ENCODE measurements at regions not wholly inside any gene's neighbourhood (a gene's known extent, or its start where the extent isn't known, plus 50 kb on each side); places are given as distances from the start of the nearest gene placed in this dataset.

- peaks cover 0 to 6% (median 0%) of the 10 kb centered on the region in 4 donors for H3K9me3 ChIP-seq
- H3K4me3 ChIP-seq, result no peak overlapping the region
- intact Hi-C loops (cut with DNase I; ENCODE audit: low total_unique reads), result no loop called here
- H3K4me1 ChIP-seq, result no peaks in the 10 kb centered on the region
- H3K27me3 ChIP-seq, result peaks cover 0 to 9% (median 0%) of the 10 kb centered on the region in 3 donors
- H3K27ac ChIP-seq, result no peak overlapping the region
- no peak for DNase-seq
- no peaks in the 10 kb centered on the region for H3K36me3 ChIP-seq
- TF ChIP-seq CTCF (IDR thresholded peaks at IDR 0.05) (no peak), EP300 (IDR thresholded peaks at IDR 0.05) (no peak), POLR2AphosphoS5 (IDR thresholded peaks at IDR 0.05) (no peak), POLR2A (IDR thresholded peaks at IDR 0.05) (no peak)
- 58 to 67% (median 59%) methylated on average over 7 to 8 of the region's 8 CpGs for WGBS, 5 donors
Measured at GRCh38 chr19:29384656-29385055, 141.1 kb upstream of the VSTM2B start.

DNA sequence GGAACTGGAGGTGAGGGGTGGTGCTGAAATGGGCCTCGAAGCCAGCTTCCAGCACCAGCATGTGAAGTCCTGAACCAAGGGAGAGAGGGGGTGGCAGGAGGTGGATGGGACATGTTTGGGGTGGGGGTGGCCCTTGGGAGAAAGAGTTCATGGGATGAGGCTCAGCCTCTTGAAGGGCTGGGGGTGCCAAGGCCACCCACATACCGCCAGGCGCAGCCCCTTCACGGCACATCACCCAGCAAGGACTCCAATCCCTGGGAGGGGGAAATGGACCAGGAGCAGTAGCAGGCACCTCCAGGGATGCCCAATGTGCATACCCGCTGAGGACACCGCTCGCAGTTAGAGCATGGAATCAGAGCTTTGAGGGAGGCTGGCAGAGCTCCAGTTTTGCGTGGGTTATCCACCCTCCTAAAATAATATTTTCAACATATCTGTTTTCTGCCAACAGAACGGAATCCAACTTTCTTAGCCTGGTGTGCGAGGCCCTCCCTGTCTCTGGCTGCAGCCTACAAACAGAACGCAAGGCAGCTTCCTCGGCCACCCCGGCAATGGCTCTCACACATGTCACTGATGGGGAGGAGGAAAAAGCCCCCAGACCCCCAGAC is 140.5 kb upstream of the VSTM2B start:
- no peak for TF ChIP-seq POLR2A (IDR thresholded peaks at IDR 0.05)
- no peak for TF ChIP-seq CTCF (IDR thresholded peaks at IDR 0.05)
- no peak for TF ChIP-seq EP300 (IDR thresholded peaks at IDR 0.05)
- TF ChIP-seq POLR2AphosphoS5 (IDR thresholded peaks at IDR 0.05), result no peak
- DNase-seq, result peak in 1 of 2 donors; percentile 18
- WGBS, 5 donors, result 59 to 79% (median 78%) methylated on average over 13 of the region's 13 CpGs
- intact Hi-C loops (cut with DNase I; ENCODE audit: low total_unique reads), result no loop called here
- H3K4me1 ChIP-seq, result no peaks in the 10 kb centered on the region
- H3K27me3 ChIP-seq, result peaks cover 0 to 9% (median 0%) of the 10 kb centered on the region in 3 donors
- H3K27ac ChIP-seq, result no peak overlapping the region
- peaks cover 0 to 6% (median 3%) of the 10 kb centered on the region in 4 donors for H3K9me3 ChIP-seq
- H3K4me3 ChIP-seq, result no peak overlapping the region
- H3K36me3 ChIP-seq, result no peaks in the 10 kb centered on the region

DNA sequence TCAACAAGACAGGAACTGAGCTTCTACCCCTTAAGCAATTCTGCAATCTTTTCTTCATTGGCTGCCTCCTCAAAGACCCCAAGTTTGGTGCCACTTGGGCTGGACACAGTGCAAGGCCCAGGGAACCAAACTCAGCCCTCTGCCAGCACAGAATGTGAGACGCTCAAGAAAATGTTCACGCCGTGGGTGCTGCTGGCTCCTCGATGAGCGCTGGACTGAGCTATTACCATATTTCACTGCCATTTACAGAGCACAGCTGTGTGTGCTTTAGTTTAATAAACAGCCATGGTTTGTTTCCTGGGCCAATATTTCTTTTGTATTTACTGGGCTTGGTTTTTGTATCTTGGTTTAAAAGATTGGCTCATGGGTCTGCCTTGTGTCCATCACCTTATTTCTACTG is 138.8 kb upstream of the VSTM2B start:
- Histone ChIP-seq H3K27me3 (peaks cover 0 to 6% (median 0%) of the 10 kb centered on the region in 3 donors), H3K36me3 (no peaks in the 10 kb centered on the region), H3K27ac (no peak overlapping the region), H3K4me1 (no peaks in the 10 kb centered on the region), H3K9me3 (peaks cover 9 to 16% (median 14%) of the 10 kb centered on the region in 4 donors), H3K4me3 (no peak overlapping the region)
- intact Hi-C loops (cut with DNase I; ENCODE audit: low total_unique reads), result no loop called here
- 60 to 80% (median 74%) methylated on average over 5 of the region's 5 CpGs for WGBS, 5 donors
- peak in 1 of 2 donors; percentile 19 for DNase-seq
- TF ChIP-seq POLR2AphosphoS5 (IDR thresholded peaks at IDR 0.05), result no peak
- no peak for TF ChIP-seq CTCF (IDR thresholded peaks at IDR 0.05)
- no peak for TF ChIP-seq EP300 (IDR thresholded peaks at IDR 0.05)

- H3K36me3 ChIP-seq, result no peaks in the 10 kb centered on the region
- DNase-seq, result no peak
- peaks cover 0 to 6% (median 0%) of the 10 kb centered on the region in 3 donors for H3K27me3 ChIP-seq
- TF ChIP-seq POLR2AphosphoS5 (IDR thresholded peaks at IDR 0.05) (no peak), POLR2A (IDR thresholded peaks at IDR 0.05) (no peak), EP300 (IDR thresholded peaks at IDR 0.05) (no peak), CTCF (IDR thresholded peaks at IDR 0.05) (no peak)
- WGBS, 5 donors, result 78 to 89% (median 82%) methylated on average over 12 to 13 of the region's 13 CpGs
- no peaks in the 10 kb centered on the region for H3K4me1 ChIP-seq
- no peak overlapping the region for H3K27ac ChIP-seq
- H3K4me3 ChIP-seq, result no peak overlapping the region
- H3K9me3 ChIP-seq, result peaks cover 9 to 22% (median 20%) of the 10 kb centered on the region in 4 donors
- intact Hi-C loops (cut with DNase I; ENCODE audit: low total_unique reads), result no loop called here
Measured at GRCh38 chr19:29387586-29387985, 138.2 kb upstream of the VSTM2B start.
